Upper lobe of left lung (tissue), 6 donors: ENCODE measurements at regions not wholly inside any gene's neighbourhood (a gene's known extent, or its start where the extent isn't known, plus 50 kb on each side); places are given as distances from the start of the nearest gene placed in this dataset.

Source experiments
- ATAC-seq, 2 donors: fragments of 200-7000 bp; cut with Tn5 transposase; one replicate each; pipeline ENCODE4 v1.9.1; 2022; ENCODE audit warnings: mild to moderate bottlenecking in 2 of 2, moderate library complexity in 2 of 2; ENCODE audit not compliant: low FRiP score in 2 of 2
- DNase-seq, 2 donors: peaks; one replicate each; pipeline ENCODE4 v3.0.0-alpha.2; 2019 to 2020
- H3K27ac ChIP-seq, 4 donors: fragments of 200-600 bp; sonication (generic); one replicate each; pipeline ENCODE4 v1.5.1; 2016 to 2019
- H3K27me3 ChIP-seq, 4 donors: fragments of 200-600 bp; sonication (generic); one replicate each; pipeline ENCODE4 v1.5.1; 2017 to 2019
- H3K36me3 ChIP-seq, 4 donors: fragments of 200-600 bp; sonication (generic); one replicate each; pipeline ENCODE4 v1.5.1; 2016 to 2019
- H3K4me1 ChIP-seq, 4 donors: fragments of 200-600 bp; sonication (generic); one replicate each; pipeline ENCODE4 v1.5.1; 2018 to 2019
- H3K4me3 ChIP-seq, 4 donors: fragments of 200-600 bp; sonication (generic); one replicate each; pipeline ENCODE4 v1.5.1; 2017 to 2019; ENCODE audit warnings: mild to moderate bottlenecking in 2 of 4, moderate library complexity in 1 of 4
- H3K9me3 ChIP-seq, 4 donors: fragments of 200-600 bp; sonication (generic); one replicate each; pipeline ENCODE4 v1.5.1; 2018 to 2019
- CTCF ChIP-seq, 6 experiments: fragments of 450-650 bp in 4 of 6; fragments of 200-600 bp in 2 of 6; sonication (generic) in 2 of 6; IDR thresholded peaks; one replicate each; pipeline ENCODE4 v1.5.1; 2016 to 2019; ENCODE audit warnings: antibody characterized with exemption in 6 of 6
- EP300 ChIP-seq, 4 donors: sonication (generic); formaldehyde crosslinking; IDR thresholded peaks; one replicate each; pipeline ENCODE4 v1.5.1; 2017; ENCODE audit warnings: antibody characterized with exemption in 4 of 4, control low read depth in 2 of 4
- POLR2A ChIP-seq, 4 donors: fragments of 450-650 bp; IDR thresholded peaks; one replicate each; pipeline ENCODE4 v1.5.1; 2016 to 2017; ENCODE audit warnings: antibody characterized with exemption in 4 of 4, mild to moderate bottlenecking in 2 of 4
- POLR2AphosphoS5 ChIP-seq, 2 donors: sonication (generic); formaldehyde crosslinking; IDR thresholded peaks; one replicate each; pipeline ENCODE4 v1.5.1; 2017; ENCODE audit warnings: antibody characterized with exemption in 2 of 2
- WGBS, 2 donors: methylation state at CpG; one replicate each; pipeline ENCODE4 v1.1.5; 2017 to 2018; 5-methylcytosine and 5-hydroxymethylcytosine counted together
- donor health status: DM: no; HTN: no; CAD: no; lungs with moderate emphysema.
- donor health status: DM: no; HTN: yes; CAD: no; lungs with severe emphysema.

- 2 to 3% methylated on average over 32 to 48 of the region's 48 CpGs for WGBS, 2 donors
- H3K27ac ChIP-seq = peak overlapping the region; percentile 59 to 87 (median 79)
- no peaks in the 10 kb centered on the region for H3K27me3 ChIP-seq
- peaks cover 5 to 10% (median 7%) of the 10 kb centered on the region in 4 donors for H3K4me1 ChIP-seq
- TF ChIP-seq CTCF (IDR thresholded peaks at IDR 0.05) (peak; percentile 94 to 99 (median 96)), EP300 (IDR thresholded peaks at IDR 0.05) (no peak), POLR2AphosphoS5 (IDR thresholded peaks at IDR 0.05) (peak in 1 of 2 donors; percentile 68), POLR2A (IDR thresholded peaks at IDR 0.05) (peak in 3 of 4 donors; percentile 42 to 74 (median 46))
- H3K4me3 ChIP-seq = peak overlapping the region; percentile 54 to 78 (median 64)
- no peaks in the 10 kb centered on the region for H3K36me3 ChIP-seq
- no peaks in the 10 kb centered on the region for H3K9me3 ChIP-seq
- DNase-seq = peak; percentile 93 to 95
- peak; percentile 99 to 100 for ATAC-seq
These were observed 206.9 kb upstream of the PKDCC start for GRCh38 chr2:41840702-41841551.

GRCh38 chr2:41846962-41847361 lies 200.9 kb upstream of the PKDCC start:
- ATAC-seq (no peak), DNase-seq (no peak)
- H3K27ac ChIP-seq = no peak overlapping the region
- H3K9me3 ChIP-seq = no peaks in the 10 kb centered on the region
- H3K4me3 ChIP-seq = no peak overlapping the region
- no peak for TF ChIP-seq POLR2A (IDR thresholded peaks at IDR 0.05)
- TF ChIP-seq EP300 (IDR thresholded peaks at IDR 0.05) = no peak
- no peak for TF ChIP-seq POLR2AphosphoS5 (IDR thresholded peaks at IDR 0.05)
- no peak for TF ChIP-seq CTCF (IDR thresholded peaks at IDR 0.05)
- H3K36me3 ChIP-seq = no peaks in the 10 kb centered on the region
- peaks cover 0 to 6% (median 2%) of the 10 kb centered on the region in 4 donors for H3K4me1 ChIP-seq
- 11 to 89% methylated on average over 1 of the region's 1 CpG for WGBS, 2 donors
- no peaks in the 10 kb centered on the region for H3K27me3 ChIP-seq

GRCh38 chr2:41847744-41848441 lies 199.9 kb upstream of the PKDCC start:
- ATAC-seq (peak in 1 of 2 donors; percentile 42), DNase-seq (peak in 1 of 2 donors; percentile 66)
- H3K27me3 ChIP-seq = no peaks in the 10 kb centered on the region
- TF ChIP-seq EP300 (IDR thresholded peaks at IDR 0.05) = peak in 1 of 4 donors; percentile 74
- no peak for TF ChIP-seq POLR2AphosphoS5 (IDR thresholded peaks at IDR 0.05)
- H3K4me3 ChIP-seq = no peak overlapping the region
- H3K9me3 ChIP-seq = no peaks in the 10 kb centered on the region
- WGBS, 2 donors = 39 to 42% methylated on average over 7 of the region's 7 CpGs
- H3K36me3 ChIP-seq = no peaks in the 10 kb centered on the region
- peak overlapping the region in 2 of 4 donors; percentile 18 to 67 for H3K27ac ChIP-seq
- peaks cover 0 to 6% (median 2%) of the 10 kb centered on the region in 4 donors for H3K4me1 ChIP-seq

GRCh38 chr2:41851554-41851953 lies 196.3 kb upstream of the PKDCC start:
- Histone ChIP-seq H3K27me3 (no peaks in the 10 kb centered on the region), H3K36me3 (no peaks in the 10 kb centered on the region), H3K4me1 (peaks cover 0 to 6% (median 2%) of the 10 kb centered on the region in 4 donors), H3K9me3 (no peaks in the 10 kb centered on the region), H3K27ac (no peak overlapping the region), H3K4me3 (no peak overlapping the region)
- 70 to 88% methylated on average over 5 of the region's 5 CpGs for WGBS, 2 donors
- no peak for ATAC-seq
- TF ChIP-seq POLR2AphosphoS5 (IDR thresholded peaks at IDR 0.05) = no peak
- TF ChIP-seq POLR2A (IDR thresholded peaks at IDR 0.05) = no peak
- no peak for TF ChIP-seq CTCF (IDR thresholded peaks at IDR 0.05)
- no peak for TF ChIP-seq EP300 (IDR thresholded peaks at IDR 0.05)
- no peak for DNase-seq
